Muscle of leg (tissue), 3 donors: ENCODE measurements at regions not wholly inside any gene's neighbourhood (a gene's known extent, or its start where the extent isn't known, plus 50 kb on each side); places are given as distances from the start of the nearest gene placed in this dataset.

ENCODE experiments used
- DNase-seq: peaks from one replicate; pipeline ENCODE4 v3.0.0; 2013
- H3K27ac ChIP-seq: one replicate; pipeline ENCODE4 v1.5.1; 2013; ENCODE audit warnings: mild to moderate bottlenecking, low read length, control low read depth
- H3K27me3 ChIP-seq: one replicate; pipeline ENCODE4 v1.6.1; 2013; ENCODE audit warnings: low read length; ENCODE audit not compliant: control insufficient read depth, insufficient read depth
- H3K36me3 ChIP-seq: one replicate; pipeline ENCODE4 v1.6.1; 2013; ENCODE audit warnings: low read length; ENCODE audit not compliant: control insufficient read depth, insufficient read depth
- H3K4me1 ChIP-seq: one replicate; pipeline ENCODE4 v1.6.1; 2013; ENCODE audit warnings: low read length; ENCODE audit not compliant: control insufficient read depth, insufficient read depth
- H3K4me3 ChIP-seq: one replicate; pipeline ENCODE4 v1.5.1; 2013; ENCODE audit warnings: low read length, control low read depth
- H3K9me3 ChIP-seq: replicated peaks from 2 replicates; pipeline ENCODE4 v1.6.1; 2013; ENCODE audit warnings: low read depth, low read length; ENCODE audit not compliant: control insufficient read depth
- WGBS: methylation state at CpG from one replicate; pipeline ENCODE4 v1.1.5; 2013; ENCODE audit warnings: missing lambda C conversion rate; ENCODE audit not compliant: insufficient coverage; 5-methylcytosine and 5-hydroxymethylcytosine counted together

GRCh38 chr1:224486801-224487583, 52.4 kb upstream of the WDR26 start:
- H3K4me3 ChIP-seq = no peak overlapping the region
- no CpG with 5 or more reads among the region's 6 CpGs for WGBS

GRCh38 chr1:224488806-224489499, 54.4 kb upstream of the WDR26 start:
- Histone ChIP-seq H3K4me3 (no peak overlapping the region), H3K27me3 (no peaks in the 10 kb centered on the region), H3K27ac (no peak overlapping the region), H3K36me3 (no peaks in the 10 kb centered on the region), H3K4me1 (peaks cover 3% of the 10 kb centered on the region), H3K9me3 (no peaks in the 10 kb centered on the region)
- no peak for DNase-seq
- no CpG with 5 or more reads among the region's 2 CpGs for WGBS

More at GRCh38 chr1:224486801-224487583, 52.4 kb upstream of the WDR26 start:
- H3K4me1 ChIP-seq = peaks cover 3% of the 10 kb centered on the region
- no peaks in the 10 kb centered on the region for H3K27me3 ChIP-seq
- H3K27ac ChIP-seq = no peak overlapping the region
- H3K9me3 ChIP-seq = no peaks in the 10 kb centered on the region
- no peaks in the 10 kb centered on the region for H3K36me3 ChIP-seq
- no peak for DNase-seq

- WGBS = 80% methylated on average over 1 of the region's 5 CpGs
- no peak overlapping the region for H3K4me3 ChIP-seq
- H3K27ac ChIP-seq = no peak overlapping the region
- H3K9me3 ChIP-seq = no peaks in the 10 kb centered on the region
- H3K27me3 ChIP-seq = no peaks in the 10 kb centered on the region
- DNase-seq = no peak
- peaks cover 3% of the 10 kb centered on the region for H3K4me1 ChIP-seq
- H3K36me3 ChIP-seq = no peaks in the 10 kb centered on the region
These were observed 55.2 kb upstream of the WDR26 start for GRCh38 chr1:224489534-224490365.

- no peak overlapping the region for H3K4me3 ChIP-seq
- H3K27me3 ChIP-seq = no peaks in the 10 kb centered on the region
- no peak for DNase-seq
- no peaks in the 10 kb centered on the region for H3K9me3 ChIP-seq
- no peaks in the 10 kb centered on the region for H3K36me3 ChIP-seq
- no peak overlapping the region for H3K27ac ChIP-seq
- WGBS = 100% methylated on average over 3 of the region's 7 CpGs
- H3K4me1 ChIP-seq = peaks cover 7% of the 10 kb centered on the region
These were observed 56.2 kb upstream of the WDR26 start for GRCh38 chr1:224490549-224491537.

- Histone ChIP-seq H3K4me3 (no peak overlapping the region), H3K9me3 (peaks cover 3% of the 10 kb centered on the region), H3K36me3 (no peaks in the 10 kb centered on the region), H3K4me1 (peaks cover 7% of the 10 kb centered on the region), H3K27me3 (no peaks in the 10 kb centered on the region), H3K27ac (no peak overlapping the region)
- DNase-seq = no peak
- WGBS = no CpG with 5 or more reads among the region's 1 CpG
These were observed 57.4 kb upstream of the WDR26 start for GRCh38 chr1:224492015-224492414.

- Histone ChIP-seq H3K36me3 (no peaks in the 10 kb centered on the region), H3K27me3 (no peaks in the 10 kb centered on the region), H3K4me3 (no peak overlapping the region), H3K4me1 (peaks cover 8% of the 10 kb centered on the region), H3K27ac (no peak overlapping the region), H3K9me3 (peaks cover 3% of the 10 kb centered on the region)
- DNase-seq = no peak
- no CpG with 5 or more reads among the region's 2 CpGs for WGBS
These were observed 58.0 kb upstream of the WDR26 start for GRCh38 chr1:224492632-224493031.

- Histone ChIP-seq H3K4me3 (no peak overlapping the region), H3K27me3 (no peaks in the 10 kb centered on the region), H3K36me3 (no peaks in the 10 kb centered on the region), H3K9me3 (peaks cover 3% of the 10 kb centered on the region), H3K27ac (no peak overlapping the region), H3K4me1 (peaks cover 12% of the 10 kb centered on the region)
- WGBS = 44% methylated on average over 3 of the region's 4 CpGs
- no peak for DNase-seq
These were observed 58.7 kb upstream of the WDR26 start for GRCh38 chr1:224493269-224493668.

GRCh38 chr1:224494343-224494742, 59.7 kb upstream of the WDR26 start:
- Histone ChIP-seq H3K27ac (no peak overlapping the region), H3K27me3 (no peaks in the 10 kb centered on the region), H3K4me1 (peaks cover 16% of the 10 kb centered on the region), H3K4me3 (no peak overlapping the region), H3K9me3 (peaks cover 3% of the 10 kb centered on the region), H3K36me3 (no peaks in the 10 kb centered on the region)
- no peak for DNase-seq
- WGBS = no CpG with 5 or more reads among the region's 2 CpGs

GRCh38 chr1:224495866-224496265, 61.3 kb upstream of the WDR26 start:
- H3K27me3 ChIP-seq = no peaks in the 10 kb centered on the region
- no peak overlapping the region for H3K4me3 ChIP-seq
- WGBS = 62% methylated on average over 5 of the region's 5 CpGs
- peak; percentile 48 for DNase-seq
- H3K27ac ChIP-seq = no peak overlapping the region
- peaks cover 13% of the 10 kb centered on the region for H3K4me1 ChIP-seq
- peaks cover 3% of the 10 kb centered on the region for H3K9me3 ChIP-seq
- H3K36me3 ChIP-seq = no peaks in the 10 kb centered on the region
